ENCODE measurements at regions not wholly inside any gene's neighbourhood (a gene's known extent, or its start where the extent isn't known, plus 50 kb on each side); places are given as distances from the start of the nearest gene placed in this dataset.

- TF ChIP-seq CTCF (IDR thresholded peaks at IDR 0.05) (no peak), POLR2A (IDR thresholded peaks at IDR 0.05) (no peak)
Measured at GRCh38 chrX:123797543-123798447, 62.1 kb upstream of the XIAP start.

Measured in lower leg skin (tissue), 3 donors.